HG02840 (cell line): ENCODE measurements at regions not wholly inside any gene's neighbourhood (a gene's known extent, or its start where the extent isn't known, plus 50 kb on each side); places are given as distances from the start of the nearest gene placed in this dataset.

Source experiments
- ATAC-seq: cut with Tn5 transposase; IDR thresholded peaks from one replicate; pipeline ENCODE4 v1.9.1; 2021; ENCODE audit warnings: mild to moderate bottlenecking, moderate library complexity, moderate number of reproducible peaks; ENCODE audit not compliant: unreplicated experiment, low FRiP score

GRCh38 chr13:34815526-34815925, 126.5 kb upstream of the NBEA start:
- no peak for ATAC-seq

GRCh38 chr13:34816245-34816884, 125.7 kb upstream of the NBEA start:
- ATAC-seq = no peak

- no peak for ATAC-seq
These were observed 125.0 kb upstream of the NBEA start for GRCh38 chr13:34816908-34817665.

GRCh38 chr13:34822650-34823049, 119.4 kb upstream of the NBEA start:
- ATAC-seq = no peak

GRCh38 chr13:34826432-34826831, 115.6 kb upstream of the NBEA start:
- no peak for ATAC-seq

GRCh38 chr13:34833562-34834182, 108.4 kb upstream of the NBEA start:
- no peak for ATAC-seq

GRCh38 chr13:34842466-34842865, 99.6 kb upstream of the NBEA start:
- no peak for ATAC-seq

- ATAC-seq = no peak
These were observed 94.3 kb upstream of the NBEA start for GRCh38 chr13:34847766-34848165.

- no peak for ATAC-seq
These were observed 92.7 kb upstream of the NBEA start for GRCh38 chr13:34849406-34849805.

- ATAC-seq = no peak
These were observed 88.9 kb upstream of the NBEA start for GRCh38 chr13:34853161-34853560.

GRCh38 chr13:34857558-34858325, 84.3 kb upstream of the NBEA start:
- ATAC-seq = no peak

- ATAC-seq = no peak
These were observed 79.8 kb upstream of the NBEA start for GRCh38 chr13:34862311-34862710.

GRCh38 chr13:34862716-34863115, 79.4 kb upstream of the NBEA start:
- no peak for ATAC-seq

- no peak for ATAC-seq
These were observed 78.5 kb upstream of the NBEA start for GRCh38 chr13:34863360-34864135.

GRCh38 chr13:34864671-34865070, 77.4 kb upstream of the NBEA start:
- ATAC-seq = no peak

- ATAC-seq = no peak
These were observed 74.5 kb upstream of the NBEA start for GRCh38 chr13:34867590-34867989.

- no peak for ATAC-seq
These were observed 73.3 kb upstream of the NBEA start for GRCh38 chr13:34868733-34869132.

- no peak for ATAC-seq
These were observed 72.4 kb upstream of the NBEA start for GRCh38 chr13:34869696-34870095.

GRCh38 chr13:34878329-34878728, 63.7 kb upstream of the NBEA start:
- ATAC-seq = no peak

- ATAC-seq = no peak
These were observed 62.2 kb upstream of the NBEA start for GRCh38 chr13:34879851-34880250.
